Hepatocyte (in vitro differentiated cells): ENCODE measurements at regions not wholly inside any gene's neighbourhood (a gene's known extent, or its start where the extent isn't known, plus 50 kb on each side); places are given as distances from the start of the nearest gene placed in this dataset.

Experiments
- DNase-seq: peaks from one replicate; pipeline ENCODE4 v3.0.0-alpha.2; 2016; ENCODE audit warnings: low spot score
- H2AFZ ChIP-seq: fragments of 200-600 bp; sonication (generic); 2 replicates; pipeline ENCODE4 v1.6.0; 2016; ENCODE audit warnings: antibody characterized with exemption, mild to moderate bottlenecking
- H3K27ac ChIP-seq: fragments of 200-600 bp; sonication (generic); 2 replicates; pipeline ENCODE4 v1.5.1; 2016; ENCODE audit warnings: mild to moderate bottlenecking
- H3K27me3 ChIP-seq: fragments of 200-600 bp; sonication (generic); 2 replicates; pipeline ENCODE4 v1.6.1; 2016
- H3K36me3 ChIP-seq: fragments of 200-600 bp; sonication (generic); replicated peaks from 2 replicates; pipeline ENCODE4 v1.5.1; 2016; ENCODE audit warnings: low read depth; ENCODE audit not compliant: insufficient read depth
- H3K4me1 ChIP-seq: fragments of 200-600 bp; sonication (generic); 2 replicates; pipeline ENCODE4 v1.5.1; 2016; ENCODE audit warnings: mild to moderate bottlenecking, moderate library complexity; ENCODE audit not compliant: insufficient read depth
- H3K4me2 ChIP-seq: fragments of 200-600 bp; sonication (generic); 2 replicates; pipeline ENCODE4 v1.6.0; 2016
- H3K4me3 ChIP-seq: fragments of 200-600 bp; sonication (generic); 2 replicates; pipeline ENCODE4 v1.5.1; 2016; ENCODE audit warnings: mild to moderate bottlenecking
- H3K79me2 ChIP-seq: fragments of 200-600 bp; sonication (generic); 2 replicates; pipeline ENCODE4 v1.6.0; 2017; ENCODE audit warnings: mild to moderate bottlenecking
- H3K9me2 ChIP-seq: fragments of 200-600 bp; sonication (generic); replicated peaks from 2 replicates; pipeline ENCODE4 v1.6.0; 2017; ENCODE audit warnings: mild to moderate bottlenecking; ENCODE audit not compliant: insufficient read depth
- H3K9me3 ChIP-seq: fragments of 200-600 bp; sonication (generic); 2 replicates; pipeline ENCODE4 v1.5.1; 2016; ENCODE audit warnings: low read depth, mild to moderate bottlenecking
- H4K20me1 ChIP-seq: fragments of 200-600 bp; sonication (generic); 2 replicates; pipeline ENCODE4 v1.6.0; 2016; ENCODE audit warnings: mild to moderate bottlenecking; ENCODE audit not compliant: insufficient read depth, poor library complexity, severe bottlenecking
- EZH2 ChIP-seq: fragments of 200-600 bp; sonication (generic); IDR thresholded peaks from 2 replicates; pipeline ENCODE4 v1.6.1; 2016; ENCODE audit warnings: antibody characterized with exemption, mild to moderate bottlenecking, borderline replicate concordance
- EZH2phosphoT487 ChIP-seq: fragments of 200-600 bp; sonication (generic); IDR thresholded peaks from one replicate; pipeline ENCODE4 v1.6.1; 2018; ENCODE audit warnings: antibody characterized with exemption, mild to moderate bottlenecking, low read depth, moderate library complexity; ENCODE audit not compliant: unreplicated experiment, severe bottlenecking
- WGBS: methylation state at CpG from one replicate; pipeline ENCODE4 v1.1.6; 2016; ENCODE audit warnings: low lambda C conversion rate; ENCODE audit errors: missing lambda C conversion rate; 5-methylcytosine and 5-hydroxymethylcytosine counted together
- TF ChIP-seq, protein P1 (sequence below): fragments of 200-600 bp; sonication (generic); IDR thresholded peaks from 2 replicates; pipeline ENCODE4 v1.5.1; 2016; ENCODE audit warnings: antibody characterized with exemption, mild to moderate bottlenecking; ENCODE audit not compliant: poor library complexity

DNA sequence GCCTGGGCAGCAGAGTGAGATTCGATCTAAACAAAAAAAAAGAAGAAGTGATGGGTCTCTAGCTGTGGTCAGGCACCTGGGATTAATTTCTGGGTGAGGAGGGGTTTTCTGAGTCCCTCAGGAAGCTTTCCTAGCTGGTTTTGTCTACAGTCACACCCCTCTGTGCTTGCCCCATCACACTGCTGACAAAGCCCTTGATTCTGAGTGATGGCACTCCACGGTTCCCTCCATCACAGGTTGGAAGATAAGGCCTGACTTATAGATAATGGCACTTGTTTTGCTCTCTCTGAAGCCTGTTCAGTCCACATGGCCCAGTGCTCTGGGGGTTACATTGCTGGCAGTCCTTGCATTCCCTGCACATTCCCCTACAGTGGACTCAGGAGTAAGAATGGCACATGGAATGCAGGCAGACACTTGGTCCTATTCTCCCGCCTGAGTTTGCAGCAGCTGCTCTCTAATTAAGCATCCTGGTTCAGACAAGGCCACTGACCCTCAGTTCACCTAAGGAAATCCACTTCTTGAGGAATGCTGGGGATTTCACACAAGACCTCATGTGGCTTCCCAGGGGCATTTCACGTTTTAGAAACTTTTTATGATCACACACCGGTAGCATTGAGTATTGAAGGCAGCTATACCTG lies 81.0 kb upstream of the NMNAT3 start:
- 71% methylated on average over 5 of the region's 5 CpGs for WGBS
- no peak for DNase-seq
- no peak overlapping the region for H2AFZ ChIP-seq

DNA sequence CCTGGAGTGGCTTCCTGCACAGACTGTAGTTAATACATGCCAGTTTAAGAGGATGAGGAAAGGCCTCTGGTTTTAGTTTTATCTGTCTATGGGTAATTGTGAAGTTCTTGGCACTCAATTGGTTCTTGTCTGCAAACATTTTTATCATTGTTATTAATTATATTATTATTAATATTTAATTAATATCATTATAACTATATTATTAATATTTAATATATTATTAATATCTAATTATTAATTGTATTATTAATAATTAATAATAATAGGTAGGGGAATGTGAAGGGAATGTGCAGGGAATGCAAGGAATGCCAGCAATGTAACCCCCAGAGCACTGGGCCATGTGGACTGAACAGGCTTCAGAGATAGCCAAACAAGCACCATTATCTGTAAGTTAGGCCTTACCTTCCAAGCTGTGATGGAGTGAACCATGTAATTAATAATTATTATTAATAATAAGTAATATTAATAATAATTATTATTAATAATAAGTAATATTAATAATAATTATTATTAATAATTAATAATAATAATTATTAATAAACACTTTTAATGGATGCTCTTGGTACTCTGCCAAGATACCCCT lies 79.8 kb upstream of the NMNAT3 start:
- H3K4me3 ChIP-seq: no peak overlapping the region
- H3K27me3 ChIP-seq: no peaks in the 10 kb centered on the region
- H3K27ac ChIP-seq: no peak overlapping the region
- no peak for TF ChIP-seq EZH2phosphoT487
- TF ChIP-seq, protein P1, sequence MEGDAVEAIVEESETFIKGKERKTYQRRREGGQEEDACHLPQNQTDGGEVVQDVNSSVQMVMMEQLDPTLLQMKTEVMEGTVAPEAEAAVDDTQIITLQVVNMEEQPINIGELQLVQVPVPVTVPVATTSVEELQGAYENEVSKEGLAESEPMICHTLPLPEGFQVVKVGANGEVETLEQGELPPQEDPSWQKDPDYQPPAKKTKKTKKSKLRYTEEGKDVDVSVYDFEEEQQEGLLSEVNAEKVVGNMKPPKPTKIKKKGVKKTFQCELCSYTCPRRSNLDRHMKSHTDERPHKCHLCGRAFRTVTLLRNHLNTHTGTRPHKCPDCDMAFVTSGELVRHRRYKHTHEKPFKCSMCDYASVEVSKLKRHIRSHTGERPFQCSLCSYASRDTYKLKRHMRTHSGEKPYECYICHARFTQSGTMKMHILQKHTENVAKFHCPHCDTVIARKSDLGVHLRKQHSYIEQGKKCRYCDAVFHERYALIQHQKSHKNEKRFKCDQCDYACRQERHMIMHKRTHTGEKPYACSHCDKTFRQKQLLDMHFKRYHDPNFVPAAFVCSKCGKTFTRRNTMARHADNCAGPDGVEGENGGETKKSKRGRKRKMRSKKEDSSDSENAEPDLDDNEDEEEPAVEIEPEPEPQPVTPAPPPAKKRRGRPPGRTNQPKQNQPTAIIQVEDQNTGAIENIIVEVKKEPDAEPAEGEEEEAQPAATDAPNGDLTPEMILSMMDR: no peak
- no peak for TF ChIP-seq EZH2
- H3K9me3 ChIP-seq: no peaks in the 10 kb centered on the region
- H4K20me1 ChIP-seq: no peaks in the 10 kb centered on the region
- no peaks in the 10 kb centered on the region for H3K4me1 ChIP-seq
- no peak overlapping the region for H3K4me2 ChIP-seq
- no peak overlapping the region for H2AFZ ChIP-seq
- DNase-seq: no peak
- H3K9me2 ChIP-seq: no peaks in the 10 kb centered on the region
- no peaks in the 10 kb centered on the region for H3K36me3 ChIP-seq
- H3K79me2 ChIP-seq: no peaks in the 10 kb centered on the region

More for the DNA sequence above, 81.0 kb upstream of the NMNAT3 start:
- no peak overlapping the region for H3K4me3 ChIP-seq
- H3K27me3 ChIP-seq: no peaks in the 10 kb centered on the region
- H3K36me3 ChIP-seq: no peaks in the 10 kb centered on the region
- no peaks in the 10 kb centered on the region for H3K79me2 ChIP-seq
- H3K4me1 ChIP-seq: no peaks in the 10 kb centered on the region
- H3K9me2 ChIP-seq: no peaks in the 10 kb centered on the region
- H4K20me1 ChIP-seq: no peaks in the 10 kb centered on the region
- H3K27ac ChIP-seq: no peak overlapping the region
- no peak overlapping the region for H3K4me2 ChIP-seq
- no peaks in the 10 kb centered on the region for H3K9me3 ChIP-seq
- no peak for TF ChIP-seq EZH2phosphoT487
- TF ChIP-seq EZH2: no peak
- TF ChIP-seq, protein P1: no peak

DNA sequence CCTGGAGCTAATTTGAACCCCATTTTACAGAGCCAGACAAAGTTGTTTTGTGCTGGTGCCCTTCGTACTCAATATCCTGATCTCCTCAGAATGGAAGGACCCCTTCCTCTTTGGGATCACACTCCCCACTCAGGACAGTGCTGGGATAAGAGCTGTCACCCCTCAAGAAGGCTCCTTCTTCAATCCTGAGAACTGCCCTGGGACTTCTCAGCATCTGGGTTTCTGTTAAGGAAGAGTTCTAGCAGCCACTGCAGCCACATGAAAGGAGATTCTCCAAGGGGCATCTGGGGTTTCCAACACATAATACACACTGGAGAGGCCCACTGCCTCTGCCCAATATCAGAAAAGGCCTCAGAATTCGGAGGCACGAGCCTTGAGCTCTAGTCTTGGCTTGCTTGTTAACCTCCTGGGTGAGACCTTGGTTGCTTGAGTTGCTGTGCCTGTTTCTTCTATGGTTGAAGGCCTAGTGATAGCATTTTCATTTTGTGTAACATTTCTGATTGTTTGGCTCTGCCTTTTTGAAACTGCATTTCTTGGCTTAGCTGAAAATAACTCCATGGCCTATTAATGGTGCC lies 78.8 kb upstream of the NMNAT3 start:
- Histone ChIP-seq H3K27me3 (no peaks in the 10 kb centered on the region), H2AFZ (no peak overlapping the region), H3K9me2 (no peaks in the 10 kb centered on the region), H3K4me3 (no peak overlapping the region), H3K27ac (no peak overlapping the region), H3K9me3 (no peaks in the 10 kb centered on the region), H4K20me1 (no peaks in the 10 kb centered on the region), H3K4me1 (no peaks in the 10 kb centered on the region), H3K36me3 (no peaks in the 10 kb centered on the region), H3K79me2 (no peaks in the 10 kb centered on the region), H3K4me2 (no peak overlapping the region)
- WGBS: 92% methylated on average over 3 of the region's 3 CpGs
- DNase-seq: no peak
- TF ChIP-seq EZH2 (no peak), EZH2phosphoT487 (no peak)
- TF ChIP-seq, protein P1: no peak
